ENCODE measurements at regions not wholly inside any gene's neighbourhood (a gene's known extent, or its start where the extent isn't known, plus 50 kb on each side); places are given as distances from the start of the nearest gene placed in this dataset.

DNA sequence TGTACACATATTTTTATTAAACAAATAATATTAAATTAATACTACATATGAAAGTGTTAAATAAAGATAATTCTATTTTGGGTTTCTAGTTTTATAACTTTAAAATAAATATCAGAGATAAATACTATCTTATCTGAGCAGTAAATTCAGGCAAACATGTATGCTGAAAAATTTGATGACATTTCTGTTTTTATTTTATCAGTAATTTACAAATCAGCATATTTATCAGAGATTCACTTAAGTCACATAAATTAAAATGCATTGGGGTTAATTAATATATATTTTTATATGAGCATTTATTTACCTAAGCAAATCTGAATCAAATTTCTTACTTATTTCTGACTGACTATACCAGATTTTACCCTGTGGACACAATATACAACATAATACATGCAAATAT lies 1499.8 kb downstream of the OTOL1 start:
- TF ChIP-seq, protein P1, sequence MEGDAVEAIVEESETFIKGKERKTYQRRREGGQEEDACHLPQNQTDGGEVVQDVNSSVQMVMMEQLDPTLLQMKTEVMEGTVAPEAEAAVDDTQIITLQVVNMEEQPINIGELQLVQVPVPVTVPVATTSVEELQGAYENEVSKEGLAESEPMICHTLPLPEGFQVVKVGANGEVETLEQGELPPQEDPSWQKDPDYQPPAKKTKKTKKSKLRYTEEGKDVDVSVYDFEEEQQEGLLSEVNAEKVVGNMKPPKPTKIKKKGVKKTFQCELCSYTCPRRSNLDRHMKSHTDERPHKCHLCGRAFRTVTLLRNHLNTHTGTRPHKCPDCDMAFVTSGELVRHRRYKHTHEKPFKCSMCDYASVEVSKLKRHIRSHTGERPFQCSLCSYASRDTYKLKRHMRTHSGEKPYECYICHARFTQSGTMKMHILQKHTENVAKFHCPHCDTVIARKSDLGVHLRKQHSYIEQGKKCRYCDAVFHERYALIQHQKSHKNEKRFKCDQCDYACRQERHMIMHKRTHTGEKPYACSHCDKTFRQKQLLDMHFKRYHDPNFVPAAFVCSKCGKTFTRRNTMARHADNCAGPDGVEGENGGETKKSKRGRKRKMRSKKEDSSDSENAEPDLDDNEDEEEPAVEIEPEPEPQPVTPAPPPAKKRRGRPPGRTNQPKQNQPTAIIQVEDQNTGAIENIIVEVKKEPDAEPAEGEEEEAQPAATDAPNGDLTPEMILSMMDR (conservative IDR thresholded peaks at IDR 0.05; ENCODE audit: low read depth, low read length) = no peak
- no peak for TF ChIP-seq EZH2 (IDR thresholded peaks at IDR 0.05; ENCODE audit: borderline replicate concordance, low read depth, low read length, poor library complexity, severe bottlenecking)

All from A673 (cell line).